ENCODE measurements at regions not wholly inside any gene's neighbourhood (a gene's known extent, or its start where the extent isn't known, plus 50 kb on each side); places are given as distances from the start of the nearest gene placed in this dataset.

DNA sequence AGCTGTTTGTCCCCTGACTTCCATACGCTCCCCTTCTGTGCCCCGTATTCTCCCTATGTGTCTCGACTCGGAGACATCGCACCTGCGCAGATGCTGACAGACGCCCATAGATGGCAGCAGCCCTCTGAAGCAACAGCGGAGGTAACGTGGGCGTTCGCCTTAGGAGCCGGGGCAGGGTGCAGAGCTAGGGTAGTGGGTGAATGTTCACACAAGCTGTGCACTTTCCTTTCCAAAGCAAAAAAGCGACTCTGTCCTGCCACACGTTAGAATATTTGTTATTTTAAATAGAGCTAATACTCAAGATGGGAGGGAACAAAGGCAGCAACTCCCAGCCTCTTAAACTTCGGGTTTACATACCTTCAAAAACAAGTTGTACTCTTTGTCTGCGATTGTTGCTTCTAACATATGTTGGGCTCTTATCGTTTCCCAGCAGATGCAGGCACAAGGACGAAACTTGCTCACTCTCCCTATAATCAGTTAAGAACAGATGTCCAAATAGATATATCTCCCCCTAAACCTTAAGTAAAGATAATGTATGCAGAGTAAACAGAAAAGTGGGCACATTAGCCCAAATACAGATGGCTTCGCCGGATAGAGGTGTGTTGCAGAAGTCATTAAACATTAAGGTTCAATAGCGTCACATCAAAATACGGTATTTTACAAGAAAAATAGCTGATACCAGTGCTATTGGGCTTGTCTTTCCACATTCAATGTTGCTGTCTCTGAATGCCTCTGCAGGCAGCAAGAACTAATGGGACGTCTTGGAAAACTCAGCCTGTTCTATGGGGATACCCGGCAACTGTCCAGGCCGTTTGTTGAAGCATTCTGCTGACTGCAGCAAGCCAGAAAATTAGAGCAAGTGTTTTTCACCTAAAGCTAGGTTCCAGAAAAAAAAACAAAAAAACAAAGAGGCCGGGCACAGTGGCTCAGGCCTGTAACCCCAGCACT lies 340.3 kb upstream of the PRKCQ start:
- DNase-seq = peak in 1 of 2 donors; percentile 69

DNA sequence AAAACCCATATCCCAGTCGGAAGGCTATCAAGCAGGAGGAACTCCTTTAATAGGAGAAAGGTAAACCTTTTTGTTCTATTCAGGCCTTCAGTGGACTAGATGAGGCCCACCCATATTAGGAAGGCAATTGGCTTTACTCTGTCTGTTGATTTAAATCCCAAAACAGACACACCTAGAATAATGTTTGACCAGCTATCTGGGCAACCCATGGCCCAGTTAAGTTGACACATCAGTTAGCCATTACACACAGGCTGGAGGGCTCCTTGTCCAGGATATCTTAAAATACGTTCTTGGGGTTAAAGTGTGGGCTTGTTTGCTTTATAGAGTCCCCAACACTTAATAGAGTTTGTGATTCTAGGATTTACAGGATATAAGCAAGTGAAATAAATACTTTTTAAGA lies 339.0 kb upstream of the PRKCQ start:
- no peak for DNase-seq

DNA sequence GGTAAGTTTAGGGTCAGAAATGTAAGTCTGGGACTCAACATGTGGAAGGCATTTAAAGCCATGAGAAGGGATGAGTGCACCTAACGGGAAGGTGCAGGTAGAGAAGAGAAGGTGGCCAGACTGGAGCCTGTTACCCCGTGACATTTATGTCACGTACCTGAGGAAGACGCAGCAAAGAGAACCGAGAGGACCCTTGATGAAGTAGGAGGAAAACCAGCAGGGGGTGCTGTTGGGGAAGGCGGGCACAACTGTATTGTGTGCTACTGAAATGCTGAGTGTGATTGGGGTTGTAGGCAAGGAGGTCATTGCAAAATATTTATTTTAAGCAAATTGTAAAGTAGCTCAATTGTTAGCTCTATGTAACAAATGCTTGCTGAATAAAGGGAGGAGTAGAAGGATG lies 338.2 kb upstream of the PRKCQ start:
- DNase-seq = peak in 1 of 2 donors; percentile 5

DNA sequence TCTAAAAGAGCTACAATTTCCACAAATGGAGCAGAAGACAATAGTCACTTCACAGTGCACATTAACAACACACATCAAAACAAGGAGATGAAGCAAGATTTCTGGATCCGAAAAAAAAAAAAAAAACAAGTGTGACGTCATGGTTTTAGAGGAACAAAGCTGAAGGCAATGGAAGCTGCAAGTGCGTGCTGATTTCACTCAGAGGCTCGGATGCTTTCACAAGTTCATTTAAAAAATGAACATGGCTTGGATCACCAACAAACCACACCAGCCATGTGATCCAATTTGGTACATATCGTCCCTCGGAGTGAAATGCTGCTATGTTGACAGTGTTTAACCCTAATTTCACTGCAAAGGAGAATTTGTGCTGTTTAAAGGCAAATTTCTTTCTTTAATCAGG lies 337.0 kb upstream of the PRKCQ start:
- no peak for DNase-seq

DNA sequence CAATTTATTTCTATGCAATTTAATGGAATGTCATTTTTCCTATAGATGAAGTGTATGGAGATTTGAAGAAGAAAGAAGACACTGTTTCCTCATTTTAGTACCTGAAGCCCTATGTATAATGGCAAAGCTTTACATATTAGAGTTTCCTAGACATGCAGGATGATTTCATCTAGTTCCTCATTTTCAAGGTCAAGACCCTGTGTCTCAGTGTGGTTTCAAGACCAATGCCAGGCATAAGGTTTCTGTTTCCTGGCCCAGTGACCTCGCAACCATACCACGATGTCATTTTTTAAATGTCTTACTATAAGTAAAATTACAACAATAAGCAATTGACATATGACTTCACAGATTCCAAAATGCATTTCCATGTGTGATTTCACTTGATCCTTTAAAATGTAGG lies 336.5 kb upstream of the PRKCQ start:
- DNase-seq = peak in 1 of 2 donors; percentile 71

DNA sequence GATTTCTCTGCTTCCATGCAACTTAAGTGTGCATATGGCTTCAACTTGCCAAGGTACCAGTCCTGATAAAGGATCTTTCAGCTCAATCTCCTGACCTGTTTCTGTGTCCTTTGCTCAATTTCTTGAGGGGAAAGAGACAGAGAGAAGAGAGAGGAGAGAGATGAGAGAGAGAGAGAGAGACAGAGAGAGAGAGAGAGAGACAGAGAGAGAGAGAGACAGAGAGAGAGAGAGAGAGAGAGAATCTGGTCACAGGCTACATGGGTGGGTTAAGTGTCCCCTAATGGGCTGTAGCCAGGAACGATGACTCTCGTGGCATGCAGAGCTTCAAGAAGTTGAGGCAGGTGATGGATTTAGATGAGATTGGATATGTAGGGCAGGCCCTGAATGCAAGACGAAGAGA lies 335.2 kb upstream of the PRKCQ start:
- DNase-seq = no peak

DNA sequence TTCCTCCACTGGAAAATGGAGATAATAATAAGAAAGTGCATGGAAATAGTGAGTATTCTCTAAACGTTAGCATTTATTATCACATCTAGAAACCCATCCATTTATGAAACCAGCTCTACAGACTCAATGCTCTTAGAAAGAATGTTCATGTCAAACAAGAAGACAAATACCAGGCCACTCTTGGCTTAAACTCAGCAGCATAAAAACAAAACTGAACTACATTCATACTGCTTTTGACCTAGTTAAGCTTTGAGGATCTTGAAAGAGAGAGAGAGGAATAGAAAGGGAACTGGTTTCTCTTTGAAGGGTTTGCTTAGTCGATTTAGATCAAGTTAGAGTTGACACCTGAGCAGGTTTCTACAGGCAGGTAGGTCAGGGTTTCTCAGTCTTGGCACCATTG lies 332.9 kb upstream of the PRKCQ start:
- DNase-seq = no peak

DNA sequence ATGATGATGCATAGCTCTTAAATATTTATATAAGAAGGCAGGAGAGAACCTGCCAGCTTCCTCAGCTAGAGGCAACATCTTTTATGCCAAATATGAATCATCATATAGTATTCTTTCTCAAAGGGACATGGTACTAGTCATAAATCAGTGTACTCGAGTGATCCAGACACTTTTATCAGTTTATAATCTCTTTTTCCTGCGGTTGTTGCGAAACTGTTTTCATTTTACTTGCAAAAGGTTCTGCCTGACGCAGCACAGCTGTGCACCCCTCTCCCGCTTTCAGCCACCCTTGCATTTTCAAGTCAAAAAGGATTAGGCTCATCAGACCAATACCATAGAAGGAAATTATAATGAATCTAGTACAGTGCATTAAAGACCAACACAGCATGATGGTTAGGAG lies 332.3 kb upstream of the PRKCQ start:
- peak in 1 of 2 donors; percentile 57 for DNase-seq

DNA sequence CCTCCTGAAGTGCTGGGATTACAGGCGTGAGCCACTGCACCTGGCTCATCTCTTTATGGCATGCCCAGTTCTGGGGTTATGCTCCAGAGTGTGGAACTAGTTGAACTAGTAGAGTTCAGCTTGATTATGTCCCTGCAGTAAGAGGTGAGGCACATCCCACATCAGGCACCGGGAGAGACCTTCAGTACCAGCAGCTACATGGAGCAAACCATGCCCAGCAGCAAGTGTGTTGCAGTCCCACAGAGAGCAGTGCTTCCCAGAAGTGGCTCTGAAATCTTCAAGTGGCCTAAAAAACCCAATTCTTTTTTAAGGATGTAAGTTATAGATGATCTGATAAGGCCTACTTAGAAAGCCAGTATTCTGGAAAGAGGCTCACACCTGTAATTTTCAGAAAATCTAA lies 331.9 kb upstream of the PRKCQ start:
- no peak for DNase-seq

DNA sequence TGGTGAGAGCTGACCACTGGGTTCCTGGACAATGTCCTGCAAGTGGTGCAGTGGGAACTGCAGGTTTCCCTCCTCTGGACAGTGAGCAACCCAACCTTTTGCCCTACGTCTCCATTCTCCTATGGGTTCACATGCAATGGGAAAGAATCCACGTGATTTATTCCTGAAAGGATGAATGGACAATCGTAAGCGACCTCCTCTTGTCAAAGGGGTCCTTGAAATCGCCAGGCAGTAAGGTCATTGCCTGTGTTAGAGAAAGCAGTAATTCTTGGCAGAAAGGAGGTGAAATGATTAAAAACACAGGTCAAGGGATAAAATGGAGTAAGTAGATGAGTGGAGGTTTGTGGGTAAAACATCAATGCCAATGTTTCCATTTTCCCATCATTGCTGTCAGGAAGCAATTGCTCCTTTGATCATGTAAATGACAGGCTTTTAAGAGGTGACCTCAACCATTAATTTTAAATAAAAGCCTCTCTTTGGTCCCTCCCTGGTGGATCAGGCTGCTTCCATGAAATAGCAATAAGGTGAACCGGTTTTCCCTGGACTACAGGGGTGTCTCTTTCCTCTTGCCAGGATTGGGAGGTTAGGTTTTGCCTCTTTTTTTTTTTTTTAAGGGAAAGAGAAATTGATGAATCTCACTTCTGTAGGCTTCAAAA lies 330.0 kb upstream of the PRKCQ start:
- no peak for DNase-seq

DNA sequence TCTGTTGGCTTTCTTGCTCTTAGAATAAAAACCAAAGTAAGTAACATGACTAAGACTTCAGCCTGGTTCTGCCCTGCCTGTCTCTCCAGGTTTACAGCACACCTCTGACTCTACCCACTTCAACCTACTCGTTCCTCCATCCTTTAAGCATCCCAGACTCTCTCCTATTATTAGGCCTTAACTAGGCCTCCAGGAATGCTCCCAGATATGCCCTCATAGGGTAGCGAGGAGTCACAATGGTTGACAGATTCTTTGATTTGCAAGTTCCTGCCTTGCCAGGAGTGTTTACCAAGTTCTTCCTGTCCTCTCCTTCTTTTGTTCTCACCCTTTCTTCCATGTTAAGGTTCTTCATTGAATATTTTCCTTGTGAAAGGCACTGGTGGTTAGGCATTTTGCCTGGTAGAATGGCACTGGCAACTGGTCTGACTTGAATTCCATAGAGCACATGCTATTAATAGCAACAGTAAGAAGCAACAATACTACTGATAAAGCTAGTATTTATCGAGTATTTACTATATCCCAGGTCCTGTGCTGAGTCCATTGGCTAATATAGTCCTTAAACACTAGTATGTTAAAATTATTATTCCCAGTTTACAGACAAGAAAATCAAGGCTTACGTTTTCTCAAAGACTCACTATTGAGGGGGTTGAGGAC lies 327.9 kb upstream of the PRKCQ start:
- no peak for DNase-seq

DNA sequence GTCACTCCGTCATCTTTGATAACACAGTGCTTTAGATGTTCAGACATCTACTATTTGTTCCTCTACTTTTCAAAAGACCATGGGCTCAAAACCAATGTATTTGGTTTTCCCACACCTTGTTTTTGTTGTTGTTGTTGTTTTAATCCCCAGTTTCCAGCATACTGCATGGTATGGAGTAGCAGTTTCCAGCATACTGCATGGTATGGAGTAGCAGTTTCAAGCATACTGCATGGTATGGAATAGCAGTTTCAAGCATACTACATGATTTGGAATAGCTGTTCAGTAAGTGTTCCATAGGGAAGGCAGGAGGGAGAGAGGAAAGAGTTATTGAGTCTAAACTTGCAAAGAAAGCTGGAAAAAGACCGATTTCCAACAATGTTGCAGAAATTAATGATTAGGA lies 314.3 kb upstream of the PRKCQ start:
- DNase-seq = no peak

DNA sequence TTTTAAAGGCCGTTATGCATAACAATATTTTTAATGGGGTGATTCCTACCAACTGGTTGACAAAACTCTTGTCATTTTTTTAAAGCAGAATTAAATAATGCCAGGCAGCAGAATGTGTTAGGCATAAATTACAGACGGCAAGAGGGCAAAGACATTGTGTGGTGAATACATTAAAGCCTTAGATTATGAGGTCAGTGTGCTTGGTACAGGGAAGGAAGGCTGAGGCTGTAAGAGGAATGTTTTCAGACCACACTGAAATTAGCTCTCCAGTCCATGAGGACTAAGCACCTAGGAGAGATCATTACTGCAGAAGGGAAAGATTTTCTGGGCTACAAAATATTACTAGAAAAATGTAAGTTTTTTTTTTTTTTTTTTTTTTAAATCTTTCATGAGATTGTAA lies 312.8 kb upstream of the PRKCQ start:
- no peak for DNase-seq

DNA sequence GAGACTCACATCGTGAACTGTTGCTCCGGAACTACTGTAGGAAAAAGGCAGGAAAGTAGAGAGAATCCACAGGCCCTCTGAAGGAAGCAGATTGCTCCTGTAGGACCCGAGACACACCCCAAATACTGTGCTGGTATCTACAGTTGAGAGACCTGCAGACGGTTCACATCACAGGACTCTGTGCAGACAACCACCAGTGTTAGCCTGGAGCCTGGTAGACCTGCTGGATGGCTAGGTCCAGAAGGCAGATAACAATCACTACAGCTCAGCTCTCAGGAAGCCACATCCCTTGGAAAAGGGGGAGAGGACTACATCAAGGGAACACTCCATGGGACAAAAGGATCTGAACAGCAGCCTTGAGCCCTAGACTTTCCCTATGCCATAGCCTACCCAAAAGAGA lies 311.8 kb upstream of the PRKCQ start:
- no peak for DNase-seq

DNA sequence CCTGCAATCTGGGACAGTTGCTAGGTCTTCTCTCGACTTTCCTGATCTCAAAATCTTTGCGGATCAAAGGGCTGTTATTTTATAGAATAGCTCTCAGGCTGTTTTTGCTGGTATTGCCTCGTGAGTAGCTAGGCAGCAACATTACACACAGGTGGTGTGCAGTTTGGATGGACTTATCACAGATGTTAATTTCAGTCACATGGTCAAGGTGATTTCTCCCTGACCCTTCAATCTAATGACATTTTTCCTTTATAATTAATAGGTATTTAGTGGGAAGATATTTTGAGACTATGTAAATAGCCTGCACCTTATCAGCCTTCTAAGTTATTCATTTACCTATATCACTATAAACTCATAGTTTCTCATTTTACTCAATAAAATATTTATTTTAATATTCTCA lies 309.6 kb upstream of the PRKCQ start:
- DNase-seq = no peak

DNA sequence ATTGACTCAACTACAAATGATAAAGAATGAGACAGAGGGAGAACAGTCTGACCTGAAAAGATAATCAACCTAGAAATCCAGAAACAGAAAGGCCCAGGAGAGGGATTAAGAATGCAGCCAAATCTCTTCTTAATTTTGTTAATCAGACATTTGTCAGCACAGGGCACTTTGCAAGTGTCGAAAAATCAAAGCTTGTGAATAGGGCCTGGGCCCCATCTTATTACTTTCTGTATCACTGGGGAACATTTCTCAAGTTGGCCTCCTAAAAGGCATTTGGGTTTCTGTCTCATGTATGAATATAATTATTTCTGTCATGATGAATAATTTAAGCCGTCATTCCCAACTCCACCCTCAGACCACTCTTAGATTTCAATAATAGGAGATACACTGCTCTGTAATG lies 308.4 kb upstream of the PRKCQ start:
- DNase-seq = no peak

DNA sequence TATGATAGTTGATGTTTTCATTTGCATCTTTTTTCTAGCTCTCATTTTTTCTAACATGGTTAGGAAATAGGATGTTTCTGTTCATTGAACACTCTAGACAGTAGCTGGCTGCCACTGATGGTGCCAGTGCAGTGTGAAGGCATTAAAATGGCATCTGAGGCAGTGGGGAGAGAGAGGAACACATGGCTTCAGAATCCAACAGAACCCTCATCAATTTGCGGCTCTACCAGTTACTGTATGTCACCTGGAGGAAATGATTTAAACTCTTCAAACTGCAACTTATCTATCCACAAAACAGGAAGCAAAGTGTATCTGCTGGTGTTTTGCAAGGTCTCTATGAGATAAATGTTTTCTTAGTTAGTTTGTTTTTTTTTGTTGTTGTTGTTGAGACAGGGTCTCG lies 305.2 kb upstream of the PRKCQ start:
- DNase-seq = no peak

DNA sequence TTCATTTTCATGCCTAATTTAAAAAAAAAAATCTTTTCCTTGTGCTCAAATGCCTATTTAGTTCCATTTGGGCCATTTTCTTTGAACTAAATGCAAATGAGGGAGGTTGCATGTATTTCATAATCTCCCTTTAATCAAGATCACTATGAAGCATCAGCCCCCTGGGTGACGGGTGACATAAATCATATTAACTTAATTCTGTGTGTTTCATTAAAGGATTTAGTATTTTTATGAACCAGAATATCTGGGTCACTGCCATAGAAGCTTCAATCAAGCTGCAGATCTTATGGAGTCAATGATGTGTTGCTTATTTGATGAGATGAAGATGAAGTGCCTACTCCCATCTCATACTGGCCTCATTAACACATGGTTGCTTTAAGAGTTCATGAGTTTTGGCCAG lies 301.9 kb upstream of the PRKCQ start:
- no peak for DNase-seq

DNA sequence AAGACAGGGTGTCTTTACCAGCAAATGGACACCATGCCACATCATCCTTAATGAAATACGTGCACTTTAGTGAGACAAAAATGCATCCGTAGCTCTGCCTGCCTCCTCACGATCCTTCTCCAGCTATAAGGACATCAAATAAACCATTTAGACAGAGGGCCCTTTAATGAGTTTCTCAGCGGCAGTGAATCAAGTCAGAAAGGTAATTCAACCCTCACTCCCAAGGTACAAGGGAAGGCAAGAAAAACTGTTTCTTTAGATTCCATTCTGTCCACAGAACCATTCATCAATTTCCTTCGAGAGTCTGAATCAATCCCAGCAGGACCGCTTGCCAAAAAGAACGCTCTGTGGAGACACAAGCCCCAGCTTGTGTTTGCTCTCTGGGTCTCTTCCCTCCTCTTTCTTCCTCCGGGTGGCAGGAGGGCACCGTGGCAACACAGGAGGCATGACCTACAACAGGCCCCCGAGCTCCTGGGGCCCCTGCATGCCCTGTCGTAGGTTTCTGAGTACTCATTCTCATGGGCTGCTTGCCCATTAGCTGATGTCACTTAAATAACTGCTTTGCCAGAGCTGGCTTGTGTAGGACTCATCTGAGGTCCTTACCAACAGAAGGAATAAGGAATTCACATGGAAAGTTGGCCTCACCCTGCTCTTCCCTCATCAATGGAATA lies 297.8 kb upstream of the PRKCQ start:
- DNase-seq = no peak

DNA sequence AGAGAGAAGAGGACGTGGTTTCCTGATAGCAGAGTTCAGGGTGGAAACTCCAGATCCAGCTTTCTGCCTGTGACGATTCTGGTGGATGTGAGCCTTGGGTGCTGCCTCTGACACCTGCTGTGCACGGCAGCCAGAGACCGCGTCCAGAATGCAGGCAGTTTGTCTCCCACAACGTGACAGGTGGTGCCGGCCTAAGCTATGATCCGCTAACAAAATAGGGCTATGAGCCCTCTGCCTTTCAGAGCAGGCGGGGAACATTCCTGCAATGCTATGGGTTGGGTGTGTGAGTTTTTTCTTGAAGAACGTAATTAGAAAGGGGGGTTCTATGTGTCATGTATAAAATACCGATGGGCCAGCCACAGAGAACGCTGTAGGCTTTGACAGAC lies 297.3 kb upstream of the PRKCQ start:
- no peak for DNase-seq

DNA sequence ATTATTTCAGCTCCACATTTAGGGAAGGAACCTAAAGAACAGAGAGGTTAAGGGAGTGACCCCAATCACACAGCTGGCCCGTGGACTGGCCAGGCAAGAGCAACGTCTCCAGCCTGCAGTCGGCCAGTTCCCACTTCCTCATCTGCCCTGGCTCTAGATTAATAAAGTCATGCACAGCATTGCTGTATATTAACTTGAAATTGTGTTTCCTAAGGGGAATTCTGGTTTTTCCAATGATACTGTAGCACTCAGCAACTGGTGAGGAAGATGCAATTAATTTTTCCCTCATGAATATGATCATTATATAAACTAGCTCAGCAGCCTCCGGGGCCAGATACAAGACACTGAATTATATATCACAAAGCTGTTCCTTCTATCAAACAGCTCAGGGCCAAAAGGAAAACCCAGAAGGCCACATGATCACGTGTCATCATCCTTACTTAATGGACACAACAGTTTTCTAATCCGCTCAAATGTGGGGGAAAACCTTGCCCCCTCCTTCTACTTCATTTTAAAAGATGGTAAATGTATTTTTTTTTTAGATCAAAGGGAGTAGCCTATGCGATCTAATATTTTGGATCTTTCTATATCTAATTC lies 295.3 kb upstream of the PRKCQ start:
- DNase-seq = no peak

DNA sequence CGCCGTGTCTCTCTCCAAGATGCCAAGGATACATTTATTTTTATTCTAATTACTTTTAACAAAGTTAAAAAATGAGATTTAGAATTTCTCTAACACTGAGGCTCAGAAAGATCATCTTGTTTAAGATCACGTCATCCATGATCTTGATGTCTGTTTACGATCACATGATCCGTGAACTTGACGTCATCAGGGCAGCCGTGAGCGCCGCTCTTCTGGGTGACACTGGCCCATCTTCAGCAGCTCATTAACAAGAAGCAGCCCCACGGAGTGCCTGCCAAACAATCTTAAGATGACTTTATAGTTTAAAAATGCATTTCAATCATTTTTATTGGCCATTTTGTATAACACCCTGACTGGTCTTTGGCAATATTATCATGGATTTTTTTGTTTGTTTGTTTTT lies 291.1 kb upstream of the PRKCQ start:
- no peak for DNase-seq
